Common myeloid progenitor, CD34-positive (primary cell): ENCODE measurements at regions not wholly inside any gene's neighbourhood (a gene's known extent, or its start where the extent isn't known, plus 50 kb on each side); places are given as distances from the start of the nearest gene placed in this dataset.
A peak's percentile ranks its signal among the peaks of the same experiment; 100 is the strongest.

Source experiments
- CTCF ChIA-PET: fragments of 350-600 bp; sonication (Branson Sonifier 250); formaldehyde crosslinking; loops from one replicate; lab custom pipeline; 2021; ENCODE audit warnings: antibody characterized with exemption; lab: Charles Lee
- POLR2A ChIA-PET: fragments of 350-600 bp; sonication (Branson Sonifier 250); formaldehyde crosslinking; loops from one replicate; lab custom pipeline; 2021; ENCODE audit warnings: antibody characterized with exemption; lab: Charles Lee
- DNase-seq, 3 donors: peaks; one replicate each; pipeline versions ENCODE4 v3.0.0 to v3.0.0-alpha.2; 2013
- H3K27ac ChIP-seq, 2 experiments: 1 replicate in 1 of 2; 2 replicates in 1 of 2; pipeline ENCODE4 v1.7.0; 2013; ENCODE audit warnings: inconsistent platforms in 2 of 2, low read length in 2 of 2, mild to moderate bottlenecking in 2 of 2, low read depth in 1 of 2, moderate library complexity in 1 of 2; ENCODE audit not compliant: severe bottlenecking in 2 of 2, insufficient read depth in 1 of 2, poor library complexity in 1 of 2
- H3K27me3 ChIP-seq, 5 experiments: replicated peaks in 2 of 5; 1 replicate in 3 of 5; 2 replicates in 2 of 5; pipeline versions ENCODE4 v1.6.1 to v1.7.0; 2013; ENCODE audit warnings: low read length in 4 of 5, mild to moderate bottlenecking in 2 of 5, moderate library complexity in 2 of 5, inconsistent platforms in 1 of 5; ENCODE audit not compliant: insufficient read depth in 5 of 5, control insufficient read depth in 4 of 5
- H3K36me3 ChIP-seq, 4 experiments: 1 replicate in 2 of 4; 2 replicates in 2 of 4; pipeline versions ENCODE4 v1.6.1 to v1.7.0; 2013; ENCODE audit warnings: low read length in 3 of 4, control low read depth in 1 of 4, mild to moderate bottlenecking in 1 of 4; ENCODE audit not compliant: control insufficient read depth in 4 of 4, insufficient read depth in 4 of 4
- H3K4me1 ChIP-seq, 4 experiments: 1 replicate in 3 of 4; 2 replicates in 1 of 4; pipeline versions ENCODE4 v1.6.1 to v1.7.1; 2013; ENCODE audit warnings: low read length in 3 of 4, mild to moderate bottlenecking in 3 of 4, control low read depth in 1 of 4, inconsistent platforms in 1 of 4, moderate library complexity in 1 of 4; ENCODE audit not compliant: control insufficient read depth in 4 of 4, insufficient read depth in 4 of 4; ENCODE audit errors: control extremely low read depth in 1 of 4
- H3K4me3 ChIP-seq, 7 experiments: 1 replicate in 4 of 7; 2 replicates in 3 of 7; pipeline versions ENCODE4 v1.5.1 to v1.7.0; 2013; ENCODE audit warnings: mild to moderate bottlenecking in 7 of 7, low read length in 6 of 7, moderate library complexity in 6 of 7, inconsistent platforms in 2 of 7, low read depth in 2 of 7, control low read depth in 1 of 7; ENCODE audit not compliant: insufficient read depth in 4 of 7, control insufficient read depth in 1 of 7; ENCODE audit errors: extremely low read depth in 1 of 7
- H3K9me3 ChIP-seq, 5 experiments: 1 replicate in 4 of 5; 2 replicates in 1 of 5; pipeline versions ENCODE4 v1.6.1 to v1.7.1; 2013; ENCODE audit warnings: low read length in 4 of 5, mild to moderate bottlenecking in 2 of 5, inconsistent platforms in 1 of 5, low read depth in 1 of 5, moderate library complexity in 1 of 5; ENCODE audit not compliant: control insufficient read depth in 4 of 5, insufficient read depth in 2 of 5; ENCODE audit errors: control extremely low read depth in 1 of 5
- WGBS: methylation state at CpG from one replicate; pipeline ENCODE4 v1.1.5; 2013; ENCODE audit not compliant: insufficient coverage; 5-methylcytosine and 5-hydroxymethylcytosine counted together

GRCh38 chr6:74096329-74096728, 400.3 kb downstream of the CD109 start:
- peaks cover 0 to 2% (median 0%) of the 10 kb centered on the region in 5 experiments for H3K27me3 ChIP-seq
- no peak overlapping the region for H3K4me3 ChIP-seq
- DNase-seq, result no peak
- H3K4me1 ChIP-seq, result no peaks in the 10 kb centered on the region
- no peaks in the 10 kb centered on the region for H3K9me3 ChIP-seq
- POLR2A ChIA-PET, result no interaction called here
- H3K36me3 ChIP-seq, result no peaks in the 10 kb centered on the region
- CTCF ChIA-PET, result interaction anchor here (1.6 kb wide), 1 partner anchor 1112 kb away, joined by 3 read pairs; no protein-coding TSS in a partner anchor
- no peak overlapping the region for H3K27ac ChIP-seq

- no CpG with 5 or more reads among the region's 1 CpG for WGBS
- H3K27me3 ChIP-seq, result peaks cover 0 to 2% (median 0%) of the 10 kb centered on the region in 5 experiments
- no peaks in the 10 kb centered on the region for H3K9me3 ChIP-seq
- H3K4me1 ChIP-seq, result no peaks in the 10 kb centered on the region
- no peak overlapping the region for H3K4me3 ChIP-seq
- POLR2A ChIA-PET, result no interaction called here
- DNase-seq, result no peak
- H3K27ac ChIP-seq, result no peak overlapping the region
- no peaks in the 10 kb centered on the region for H3K36me3 ChIP-seq
- CTCF ChIA-PET, result interaction anchor here (1.2 to 4.9 kb wide), 3 partner anchors 10 to 1116 kb away, joined by 5 to 63 read pairs (median 9); no protein-coding TSS in a partner anchor
Measured at GRCh38 chr6:74093361-74093760, 397.4 kb downstream of the CD109 start.

DNA sequence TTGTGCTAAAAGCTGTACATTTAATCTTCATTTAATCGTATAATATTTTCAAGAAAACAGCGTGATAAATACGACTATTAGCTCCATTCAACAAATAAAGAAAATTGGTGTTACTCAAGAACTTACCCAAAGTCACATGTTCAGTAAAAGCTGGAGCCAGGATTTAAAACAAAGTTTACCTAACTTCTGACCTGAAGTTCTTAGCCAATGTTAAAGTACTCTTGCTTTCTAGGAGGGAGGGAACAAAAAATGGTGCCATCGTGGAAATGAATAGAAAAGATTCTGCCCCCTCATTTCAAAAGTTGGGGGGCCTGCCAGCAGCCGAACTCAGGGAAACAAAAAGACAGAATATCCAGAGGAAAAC, 395.8 kb downstream of the CD109 start:
- no peak overlapping the region for H3K27ac ChIP-seq
- H3K27me3 ChIP-seq, result peaks cover 0 to 2% (median 0%) of the 10 kb centered on the region in 5 experiments
- no peaks in the 10 kb centered on the region for H3K4me1 ChIP-seq
- ChIA-PET POLR2A (no interaction called here), CTCF (interaction anchor here (0.9 to 4.9 kb wide), 10 partner anchors 8 to 1129 kb away, joined by 3 to 63 read pairs (median 4); no protein-coding TSS in a partner anchor)
- no peaks in the 10 kb centered on the region for H3K36me3 ChIP-seq
- no peak for DNase-seq
- H3K9me3 ChIP-seq, result no peaks in the 10 kb centered on the region
- WGBS, result 83% methylated on average over 2 of the region's 5 CpGs
- H3K4me3 ChIP-seq, result no peak overlapping the region

DNA sequence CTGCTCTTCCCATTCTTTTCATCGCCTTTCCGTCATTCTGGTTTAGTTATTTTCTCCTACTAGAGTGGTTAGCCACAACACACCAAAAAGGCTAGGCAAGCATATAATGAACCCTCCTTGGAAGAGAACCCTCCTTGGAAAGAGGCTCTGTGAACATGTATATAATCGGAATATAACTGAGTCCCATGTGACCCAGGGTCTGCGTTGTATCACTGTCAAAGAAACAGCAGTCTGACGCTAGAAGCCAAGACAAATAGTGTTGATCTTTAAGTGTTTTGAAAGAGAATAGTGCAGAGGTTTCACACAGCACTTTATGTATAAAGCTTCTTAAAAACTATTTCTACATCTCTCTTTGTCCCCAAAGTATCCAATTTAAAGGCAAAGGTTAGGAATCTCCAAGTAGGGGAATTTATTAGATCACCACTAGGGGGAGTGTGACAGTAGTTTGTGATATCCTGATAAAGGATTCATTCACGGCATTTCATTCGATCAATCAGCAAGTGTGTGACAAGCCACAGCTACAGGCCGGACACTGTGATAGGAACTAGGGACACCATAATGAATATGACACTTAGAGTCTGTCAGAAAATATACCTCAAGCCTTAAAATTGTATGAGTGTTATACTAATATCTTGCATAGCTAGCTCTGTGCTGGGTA, 395.3 kb downstream of the CD109 start:
- CTCF ChIA-PET, result interaction anchor here (0.7 to 4.9 kb wide), 12 partner anchors 13 to 1129 kb away, joined by 3 to 63 read pairs (median 4); partner anchors contain the start of gene COL12A1
- no peak overlapping the region for H3K27ac ChIP-seq
- no peaks in the 10 kb centered on the region for H3K36me3 ChIP-seq
- H3K4me3 ChIP-seq, result no peak overlapping the region
- no peaks in the 10 kb centered on the region for H3K9me3 ChIP-seq
- POLR2A ChIA-PET, result no interaction called here
- H3K27me3 ChIP-seq, result peaks cover 0 to 2% (median 0%) of the 10 kb centered on the region in 5 experiments
- peak; percentile 20 to 54 (median 41) for DNase-seq
- 64% methylated on average over 5 of the region's 8 CpGs for WGBS
- H3K4me1 ChIP-seq, result no peaks in the 10 kb centered on the region

DNA sequence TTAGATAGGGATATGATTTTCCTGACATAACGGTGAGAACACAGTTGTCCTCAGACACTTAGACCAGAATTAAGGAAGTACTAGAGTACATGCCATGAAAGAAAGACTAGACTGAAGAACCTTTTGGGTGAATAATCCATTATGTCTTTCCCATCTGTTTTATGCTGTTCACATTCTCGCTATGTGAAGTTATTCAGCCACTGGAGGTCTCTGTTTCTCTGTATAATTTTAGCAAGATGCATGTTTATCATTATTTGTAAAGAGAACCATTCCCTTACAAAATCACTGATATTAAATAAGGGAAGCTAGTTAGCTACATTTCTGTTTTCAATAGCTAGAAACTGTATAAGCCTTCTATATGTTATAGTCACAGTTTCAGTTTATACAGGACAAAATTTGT, 391.9 kb downstream of the CD109 start:
- POLR2A ChIA-PET, result no interaction called here
- Histone ChIP-seq H3K27me3 (peaks cover 0 to 2% (median 0%) of the 10 kb centered on the region in 5 experiments), H3K9me3 (no peaks in the 10 kb centered on the region), H3K36me3 (no peaks in the 10 kb centered on the region), H3K4me1 (no peaks in the 10 kb centered on the region), H3K4me3 (no peak overlapping the region), H3K27ac (no peak overlapping the region)
- no peak for DNase-seq
- CTCF ChIA-PET, result interaction anchor here (0.7 kb wide), 1 partner anchor 1122 kb away, joined by 3 read pairs; no protein-coding TSS in a partner anchor
- WGBS, result 83% methylated on average over 1 of the region's 2 CpGs

GRCh38 chr6:74075896-74076295, 379.9 kb downstream of the CD109 start:
- no peak for DNase-seq
- CTCF ChIA-PET, result no interaction called here
- no peaks in the 10 kb centered on the region for H3K36me3 ChIP-seq
- POLR2A ChIA-PET, result no interaction called here
- H3K4me3 ChIP-seq, result no peak overlapping the region
- WGBS, result no CpG with 5 or more reads among the region's 2 CpGs
- H3K4me1 ChIP-seq, result no peaks in the 10 kb centered on the region
- H3K27me3 ChIP-seq, result peaks cover 0 to 5% (median 4%) of the 10 kb centered on the region in 5 experiments
- H3K27ac ChIP-seq, result no peak overlapping the region
- H3K9me3 ChIP-seq, result no peaks in the 10 kb centered on the region

DNA sequence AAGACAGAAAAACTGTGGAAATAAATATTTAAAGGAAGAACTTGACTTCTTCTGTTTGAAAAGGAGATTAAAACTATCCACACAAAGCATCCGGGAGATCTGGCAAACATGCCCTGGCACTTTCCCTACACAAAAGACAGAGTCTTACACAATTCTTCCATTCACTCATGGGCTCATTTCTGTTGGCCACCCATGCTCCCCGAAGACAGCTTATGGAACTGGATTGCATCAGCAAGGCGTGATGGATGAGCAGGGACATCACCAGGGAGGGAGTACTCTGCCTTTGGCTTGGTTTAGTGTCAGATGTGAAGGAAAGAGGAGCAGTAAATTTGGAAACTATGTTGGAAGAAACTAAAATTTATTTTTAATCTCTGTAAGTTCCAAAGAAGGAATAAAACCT, 379.3 kb downstream of the CD109 start:
- no peak for DNase-seq
- Histone ChIP-seq H3K4me3 (no peak overlapping the region), H3K27me3 (peaks cover 0 to 5% (median 4%) of the 10 kb centered on the region in 5 experiments), H3K36me3 (no peaks in the 10 kb centered on the region), H3K27ac (no peak overlapping the region), H3K4me1 (no peaks in the 10 kb centered on the region), H3K9me3 (no peaks in the 10 kb centered on the region)
- WGBS, result 80% methylated on average over 1 of the region's 3 CpGs
- ChIA-PET POLR2A (no interaction called here), CTCF (no interaction called here)
